H1 (cell line): ENCODE measurements at regions not wholly inside any gene's neighbourhood (a gene's known extent, or its start where the extent isn't known, plus 50 kb on each side); places are given as distances from the start of the nearest gene placed in this dataset. TPM values are rescaled to one million over a fixed set of nuclear protein-coding genes. Genes with fewer than 3 reads are reported as not detected.

Source experiments
- microRNA-seq, 2 experiments: library from miRNA; unstranded; fragments of <30 nt; microRNA quantifications; one replicate each; pipeline versions ENCODE4 to v1.2.0, GENCODE V29; 2016 to 2020; ENCODE audit warnings: borderline microRNAs expressed in 2 of 2, borderline number of aligned reads in 2 of 2, borderline replicate concordance in 1 of 2
- small RNA-seq: library from polyadenylated mRNA; stranded (forward); fragments of <200 nt; extraction: miRNeasy Mini kit (QIAGEN cat#:217004); gene quantifications from one replicate; pipeline ENCODE3, GENCODE V24; 2013; ENCODE audit not compliant: insufficient read depth

Small RNA genes lying in the stretch of these regions (microRNA-seq; reads per million reads assigned to microRNA genes)
- gene MIR6724-3, result 0 reads per million in 2 experiments
- 0 reads per million in 2 experiments for gene MIR6724-4

Small RNA genes lying in the stretch of these regions (small RNA-seq; reads per million reads assigned to genes)
- not detected for gene MIR6724-3
- not detected for gene MIR6724-4
- not detected for gene RF01518
- gene RNA5-8SN2, result not detected
